GM19328 (cell line): ENCODE measurements at regions not wholly inside any gene's neighbourhood (a gene's known extent, or its start where the extent isn't known, plus 50 kb on each side); places are given as distances from the start of the nearest gene placed in this dataset.

ENCODE experiments used
- ATAC-seq: cut with Tn5 transposase; IDR thresholded peaks from one replicate; pipeline ENCODE4 v1.9.1; 2021; ENCODE audit warnings: mild to moderate bottlenecking, moderate library complexity; ENCODE audit not compliant: unreplicated experiment

GRCh38 chr12:83210933-83211332, 524.2 kb downstream of the TMTC2 start:
- no peak for ATAC-seq

GRCh38 chr12:83199069-83199468, 512.4 kb downstream of the TMTC2 start:
- no peak for ATAC-seq

GRCh38 chr12:83198291-83199015, 511.7 kb downstream of the TMTC2 start:
- no peak for ATAC-seq

- ATAC-seq: no peak
These were observed 510.8 kb downstream of the TMTC2 start for GRCh38 chr12:83197483-83197914.

- no peak for ATAC-seq
These were observed 510.1 kb downstream of the TMTC2 start for GRCh38 chr12:83196694-83197350.

GRCh38 chr12:83190631-83191390, 504.1 kb downstream of the TMTC2 start:
- ATAC-seq: no peak

GRCh38 chr12:83186419-83186818, 499.7 kb downstream of the TMTC2 start:
- no peak for ATAC-seq

GRCh38 chr12:83185241-83185640, 498.5 kb downstream of the TMTC2 start:
- no peak for ATAC-seq
